Rectal smooth muscle tissue (tissue), 1 donor: ENCODE measurements at regions not wholly inside any gene's neighbourhood (a gene's known extent, or its start where the extent isn't known, plus 50 kb on each side); places are given as distances from the start of the nearest gene placed in this dataset.

Source experiments
- H3K27ac ChIP-seq: one replicate; pipeline ENCODE4 v1.7.0; 2013; ENCODE audit warnings: low read depth, low read length, inconsistent platforms
- H3K27me3 ChIP-seq: one replicate; pipeline ENCODE4 v1.7.0; 2013; ENCODE audit warnings: low read length; ENCODE audit not compliant: control insufficient read depth, insufficient read depth
- H3K36me3 ChIP-seq: one replicate; pipeline ENCODE4 v1.7.0; 2013; ENCODE audit warnings: low read length; ENCODE audit not compliant: control insufficient read depth, insufficient read depth
- H3K4me1 ChIP-seq: one replicate; pipeline ENCODE4 v1.7.0; 2013; ENCODE audit warnings: low read length; ENCODE audit not compliant: control insufficient read depth, insufficient read depth
- H3K4me3 ChIP-seq: one replicate; pipeline ENCODE4 v1.7.0; 2013; ENCODE audit warnings: low read length
- H3K9ac ChIP-seq: one replicate; pipeline ENCODE4 v1.7.0; 2013; ENCODE audit warnings: low read length

DNA sequence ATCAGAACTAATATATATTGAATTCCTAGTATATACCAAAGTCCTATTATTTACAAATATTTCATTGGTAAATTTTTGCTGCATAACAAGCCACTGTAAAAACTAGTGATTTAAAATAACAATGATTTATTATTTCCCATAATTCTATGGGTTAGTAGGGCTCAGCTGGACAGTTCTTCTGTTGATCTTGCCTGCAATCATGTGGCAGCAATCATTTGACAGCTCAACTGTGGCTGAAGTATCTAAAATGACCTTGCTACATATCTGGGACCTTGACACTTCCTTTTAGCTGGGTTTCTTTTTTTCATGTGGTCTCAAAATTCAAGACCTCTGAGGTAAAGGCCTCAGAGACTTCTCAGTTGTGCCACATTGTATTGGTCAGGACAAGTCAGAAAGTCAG lies 598.5 kb upstream of the PITX2 start:
- no peak overlapping the region for H3K27ac ChIP-seq
- H3K36me3 ChIP-seq, result no peaks in the 10 kb centered on the region
- H3K4me3 ChIP-seq, result no peak overlapping the region
- no peak overlapping the region for H3K9ac ChIP-seq
- no peaks in the 10 kb centered on the region for H3K27me3 ChIP-seq
- no peaks in the 10 kb centered on the region for H3K4me1 ChIP-seq

DNA sequence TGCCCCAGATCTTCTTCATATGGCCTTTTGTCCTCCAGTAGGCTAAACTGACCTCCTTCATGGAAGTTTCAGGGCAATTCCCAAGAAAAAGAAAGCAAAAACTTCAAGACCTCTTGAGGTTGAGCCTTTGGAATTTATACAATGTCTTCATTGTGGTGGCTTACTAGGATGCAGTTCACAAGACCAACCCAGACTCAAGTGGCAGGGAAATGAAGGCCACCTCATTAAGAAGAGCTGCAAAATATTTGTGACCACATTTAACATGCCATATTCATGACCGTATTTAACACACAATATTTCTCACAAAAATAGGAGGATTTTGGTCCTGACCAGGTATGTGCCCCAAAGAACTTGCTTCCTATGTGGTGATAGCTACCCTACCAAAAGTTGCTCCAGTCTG lies 605.5 kb upstream of the PITX2 start:
- no peaks in the 10 kb centered on the region for H3K36me3 ChIP-seq
- no peak overlapping the region for H3K9ac ChIP-seq
- H3K4me3 ChIP-seq, result no peak overlapping the region

GRCh38 chr4:111228874-111229273 lies 606.0 kb upstream of the PITX2 start:
- H3K4me3 ChIP-seq, result no peak overlapping the region
- H3K4me1 ChIP-seq, result no peaks in the 10 kb centered on the region
- no peaks in the 10 kb centered on the region for H3K27me3 ChIP-seq
- H3K9ac ChIP-seq, result no peak overlapping the region
- H3K36me3 ChIP-seq, result no peaks in the 10 kb centered on the region
- no peak overlapping the region for H3K27ac ChIP-seq

More for the DNA sequence above, 605.5 kb upstream of the PITX2 start:
- no peaks in the 10 kb centered on the region for H3K27me3 ChIP-seq
- H3K4me1 ChIP-seq, result no peaks in the 10 kb centered on the region
- H3K27ac ChIP-seq, result no peak overlapping the region

DNA sequence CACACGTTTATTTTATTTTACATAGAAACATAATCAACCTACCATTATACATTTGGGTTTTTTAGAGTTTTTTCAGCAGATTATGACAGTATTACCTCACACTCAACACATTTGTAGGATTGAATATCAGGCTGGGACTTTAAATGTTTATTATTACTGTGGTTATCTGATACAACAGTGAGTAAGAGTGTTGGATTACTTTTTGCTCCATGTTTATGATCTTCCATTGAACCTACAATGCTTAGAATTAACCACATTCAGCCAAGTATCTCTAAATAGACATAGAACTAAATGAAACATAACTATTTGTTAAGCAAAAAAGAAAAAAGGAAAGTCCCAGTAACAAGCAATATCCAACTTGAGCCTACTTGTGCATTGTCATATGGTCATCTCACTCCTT lies 607.4 kb upstream of the PITX2 start:
- H3K9ac ChIP-seq, result no peak overlapping the region
- H3K27ac ChIP-seq, result no peak overlapping the region
- no peak overlapping the region for H3K4me3 ChIP-seq
- H3K36me3 ChIP-seq, result no peaks in the 10 kb centered on the region
- no peaks in the 10 kb centered on the region for H3K4me1 ChIP-seq
- H3K27me3 ChIP-seq, result no peaks in the 10 kb centered on the region

GRCh38 chr4:111231281-111231680 lies 608.4 kb upstream of the PITX2 start:
- H3K36me3 ChIP-seq, result no peaks in the 10 kb centered on the region
- no peak overlapping the region for H3K4me3 ChIP-seq
- H3K27me3 ChIP-seq, result no peaks in the 10 kb centered on the region
- H3K27ac ChIP-seq, result no peak overlapping the region
- H3K4me1 ChIP-seq, result no peaks in the 10 kb centered on the region
- no peak overlapping the region for H3K9ac ChIP-seq

DNA sequence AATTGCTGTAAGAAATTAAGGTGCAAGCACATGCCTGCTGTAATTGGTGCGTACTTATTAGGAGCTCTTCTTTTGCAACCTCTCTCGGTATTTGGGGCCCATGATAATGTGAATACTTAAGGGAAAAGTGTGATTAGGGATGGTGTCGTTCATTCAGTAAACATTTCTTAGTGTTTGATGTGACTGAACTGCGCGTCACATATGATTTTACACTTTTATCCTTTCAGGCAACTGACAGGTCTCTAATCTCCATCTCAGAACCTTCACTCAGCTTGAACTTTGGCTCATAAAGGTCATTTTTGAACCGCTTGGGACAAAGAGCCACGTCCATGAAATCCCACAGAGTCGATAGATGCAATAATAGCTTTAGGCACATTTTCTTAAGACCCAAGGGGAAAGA lies 612.1 kb upstream of the PITX2 start:
- no peak overlapping the region for H3K4me3 ChIP-seq
- H3K27ac ChIP-seq, result no peak overlapping the region
- no peaks in the 10 kb centered on the region for H3K4me1 ChIP-seq
- no peaks in the 10 kb centered on the region for H3K27me3 ChIP-seq
- no peak overlapping the region for H3K9ac ChIP-seq
- no peaks in the 10 kb centered on the region for H3K36me3 ChIP-seq

GRCh38 chr4:111263836-111264235 lies 641.0 kb upstream of the PITX2 start:
- no peak overlapping the region for H3K27ac ChIP-seq
- H3K27me3 ChIP-seq, result no peaks in the 10 kb centered on the region
- H3K4me1 ChIP-seq, result no peaks in the 10 kb centered on the region
- H3K9ac ChIP-seq, result no peak overlapping the region
- H3K36me3 ChIP-seq, result no peaks in the 10 kb centered on the region
- no peak overlapping the region for H3K4me3 ChIP-seq

- no peak overlapping the region for H3K27ac ChIP-seq
These were observed 644.1 kb upstream of the PITX2 start for GRCh38 chr4:111266937-111267336.

DNA sequence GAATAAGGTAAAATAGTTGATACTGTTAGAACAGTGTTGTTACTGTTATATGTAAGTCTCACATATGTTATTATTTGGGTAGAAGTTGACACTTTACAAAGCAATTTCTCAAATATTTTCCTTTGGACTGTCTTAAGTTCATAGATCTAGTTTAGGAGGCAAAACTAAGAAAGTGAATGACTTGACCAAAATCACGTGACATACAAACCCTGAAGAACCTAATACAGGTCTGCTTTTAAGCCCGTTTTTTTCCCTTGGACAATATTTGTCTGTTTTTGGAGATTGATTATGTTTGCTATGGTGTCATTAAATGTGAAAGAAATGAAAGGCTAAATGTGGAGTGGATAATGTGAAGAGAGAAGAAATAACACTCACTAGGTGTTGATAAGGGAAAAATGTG lies 644.9 kb upstream of the PITX2 start:
- H3K27me3 ChIP-seq, result no peaks in the 10 kb centered on the region
- no peak overlapping the region for H3K4me3 ChIP-seq
- no peaks in the 10 kb centered on the region for H3K36me3 ChIP-seq
- H3K27ac ChIP-seq, result no peak overlapping the region
- no peak overlapping the region for H3K9ac ChIP-seq
- H3K4me1 ChIP-seq, result no peaks in the 10 kb centered on the region

More at GRCh38 chr4:111266937-111267336, 644.1 kb upstream of the PITX2 start:
- Histone ChIP-seq H3K4me3 (no peak overlapping the region), H3K9ac (no peak overlapping the region), H3K27me3 (no peaks in the 10 kb centered on the region), H3K4me1 (no peaks in the 10 kb centered on the region), H3K36me3 (no peaks in the 10 kb centered on the region)

DNA sequence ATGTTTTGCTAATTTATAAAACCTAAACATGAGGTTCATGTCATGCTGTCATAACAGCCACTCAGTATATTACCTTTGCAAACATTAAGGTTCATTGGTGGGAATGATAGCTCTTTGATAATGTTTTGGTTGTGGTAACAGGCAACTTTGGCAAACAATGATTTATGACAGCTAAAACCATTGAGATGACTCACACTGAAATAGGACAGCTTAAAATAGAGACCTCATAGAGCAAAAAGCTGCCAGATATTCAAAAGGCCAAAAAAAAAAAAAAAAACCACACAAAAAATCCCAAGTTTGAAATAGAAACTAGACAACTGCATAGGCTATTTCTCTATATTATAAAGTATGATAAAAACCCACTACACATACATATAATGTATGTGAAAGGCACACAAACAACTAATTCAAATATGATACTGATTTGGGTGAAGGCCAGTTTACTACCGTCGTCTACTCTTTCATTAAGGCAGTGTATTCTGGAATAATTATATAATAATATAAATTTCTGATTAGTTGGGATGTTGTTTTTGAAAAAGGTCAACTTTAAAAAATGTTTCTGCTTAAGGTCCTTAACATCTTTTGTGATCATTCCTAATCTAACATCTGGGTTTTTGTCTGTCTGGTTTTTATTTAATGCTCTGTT lies 646.0 kb upstream of the PITX2 start:
- no peak overlapping the region for H3K4me3 ChIP-seq

GRCh38 chr4:111269439-111269838 lies 646.6 kb upstream of the PITX2 start:
- Histone ChIP-seq H3K4me1 (no peaks in the 10 kb centered on the region), H3K36me3 (no peaks in the 10 kb centered on the region), H3K9ac (no peak overlapping the region), H3K27ac (no peak overlapping the region), H3K27me3 (no peaks in the 10 kb centered on the region), H3K4me3 (no peak overlapping the region)

More for the DNA sequence above, 646.0 kb upstream of the PITX2 start:
- H3K9ac ChIP-seq, result no peak overlapping the region
- no peak overlapping the region for H3K27ac ChIP-seq
- no peaks in the 10 kb centered on the region for H3K27me3 ChIP-seq
- H3K4me1 ChIP-seq, result no peaks in the 10 kb centered on the region
- H3K36me3 ChIP-seq, result no peaks in the 10 kb centered on the region

GRCh38 chr4:111274060-111274459 lies 651.2 kb upstream of the PITX2 start:
- Histone ChIP-seq H3K4me1 (no peaks in the 10 kb centered on the region), H3K9ac (no peak overlapping the region), H3K36me3 (no peaks in the 10 kb centered on the region), H3K4me3 (no peak overlapping the region), H3K27ac (no peak overlapping the region), H3K27me3 (no peaks in the 10 kb centered on the region)

GRCh38 chr4:111274486-111274885 lies 651.6 kb upstream of the PITX2 start:
- no peak overlapping the region for H3K9ac ChIP-seq
- no peaks in the 10 kb centered on the region for H3K36me3 ChIP-seq
- H3K4me1 ChIP-seq, result no peaks in the 10 kb centered on the region
- no peaks in the 10 kb centered on the region for H3K27me3 ChIP-seq
- no peak overlapping the region for H3K27ac ChIP-seq
- no peak overlapping the region for H3K4me3 ChIP-seq
